AG04449 (cell line): ENCODE measurements at regions not wholly inside any gene's neighbourhood (a gene's known extent, or its start where the extent isn't known, plus 50 kb on each side); places are given as distances from the start of the nearest gene placed in this dataset.

Experiments
- CTCF ChIA-PET: fragments of 350-600 bp; formaldehyde crosslinking; extraction: SDS; loops from one replicate; lab custom pipeline; 2021; ENCODE audit warnings: antibody characterized with exemption; lab: Yijun Ruan, JAX
- POLR2A ChIA-PET: fragments of 400-600, 350-600 bp; formaldehyde crosslinking; extraction: SDS; loops from one replicate; lab custom pipeline; 2020; ENCODE audit warnings: antibody characterized with exemption, inconsistent platforms; lab: Yijun Ruan, JAX
- DNase-seq: peaks from one replicate; pipeline ENCODE4 v3.0.0-alpha.2; 2010; ENCODE audit warnings: low read depth, low spot score
- H3K4me3 ChIP-seq: 2 replicates; pipeline ENCODE4 v1.5.1; 2011; ENCODE audit warnings: low read depth, mild to moderate bottlenecking, control low read depth, low read length
- CTCF ChIP-seq: IDR thresholded peaks from one replicate; pipeline ENCODE4 v1.5.1; 2011; ENCODE audit warnings: mild to moderate bottlenecking, moderate library complexity, low read length, control low read depth, inconsistent platforms; ENCODE audit not compliant: insufficient read depth; ENCODE audit errors: missing control alignments

- POLR2A ChIA-PET = no interaction called here
Measured at GRCh38 chr21:18164933-18165332, 79.7 kb upstream of the CHODL start.

GRCh38 chr21:18164483-18164882 lies 80.2 kb upstream of the CHODL start:
- no peak overlapping the region for H3K4me3 ChIP-seq
- no peak for TF ChIP-seq CTCF
- DNase-seq = no peak
- CTCF ChIA-PET = no interaction called here
- POLR2A ChIA-PET = no interaction called here

More at GRCh38 chr21:18164933-18165332, 79.7 kb upstream of the CHODL start:
- no peak overlapping the region for H3K4me3 ChIP-seq
- no peak for DNase-seq
- TF ChIP-seq CTCF = no peak
- CTCF ChIA-PET = no interaction called here

GRCh38 chr21:18163956-18164355 lies 80.7 kb upstream of the CHODL start:
- no peak overlapping the region for H3K4me3 ChIP-seq
- CTCF ChIA-PET = no interaction called here
- no peak for DNase-seq
- POLR2A ChIA-PET = no interaction called here
- TF ChIP-seq CTCF = no peak

GRCh38 chr21:18161841-18162240 lies 82.8 kb upstream of the CHODL start:
- H3K4me3 ChIP-seq = no peak overlapping the region
- no peak for DNase-seq
- TF ChIP-seq CTCF = no peak
- ChIA-PET CTCF (no interaction called here), POLR2A (no interaction called here)

- POLR2A ChIA-PET = no interaction called here
- no peak for TF ChIP-seq CTCF
- no peak for DNase-seq
Measured at GRCh38 chr21:18157406-18157805, 87.2 kb upstream of the CHODL start.

GRCh38 chr21:18155508-18156193 lies 89.0 kb upstream of the CHODL start:
- CTCF ChIA-PET = no interaction called here
- no peak overlapping the region for H3K4me3 ChIP-seq
- no peak for TF ChIP-seq CTCF
- POLR2A ChIA-PET = no interaction called here
- DNase-seq = no peak

More at GRCh38 chr21:18157406-18157805, 87.2 kb upstream of the CHODL start:
- CTCF ChIA-PET = no interaction called here
- no peak overlapping the region for H3K4me3 ChIP-seq
